OCI-LY7 (cell line): ENCODE measurements at regions not wholly inside any gene's neighbourhood (a gene's known extent, or its start where the extent isn't known, plus 50 kb on each side); places are given as distances from the start of the nearest gene placed in this dataset.

ENCODE experiments used
- BruUV-seq: library from RNA; stranded (reverse); fragments of 400-500 nt; replicated peaks from 2 replicates; lab custom pipeline; 2021; lab: Mats Ljungman, UMichigan
- CTCF ChIA-PET: fragments of 300-600 bp; sonication (Branson Sonifier 250); formaldehyde crosslinking; loops from one replicate; lab custom pipeline; 2022; ENCODE audit warnings: antibody characterized with exemption; ENCODE audit not compliant: unreplicated experiment; lab: Charles Lee
- POLR2A ChIA-PET: fragments of 300-600 bp; sonication (Branson Sonifier 250); formaldehyde crosslinking; loops from one replicate; lab custom pipeline; 2022; ENCODE audit warnings: antibody characterized with exemption; lab: Charles Lee
- DNase-seq: peaks from one replicate; pipeline ENCODE4 v3.0.0-alpha.2; 2015; ENCODE audit warnings: low spot score
- H2AFZ ChIP-seq: fragments of 200-600 bp; sonication (generic), shearing (Covaris generic); 2 replicates; pipeline ENCODE4 v1.6.1; 2014; ENCODE audit warnings: mild to moderate bottlenecking, antibody characterized with exemption, low read length, moderate library complexity
- H3K27ac ChIP-seq: fragments of 200-600 bp; sonication (generic); 2 replicates; pipeline ENCODE4 v1.5.1; 2014; ENCODE audit warnings: mixed run types, low read depth, mild to moderate bottlenecking, moderate library complexity, low read length, inconsistent platforms; ENCODE audit not compliant: poor library complexity, severe bottlenecking
- H3K36me3 ChIP-seq: fragments of 200-600 bp; sonication (generic); 2 replicates; pipeline ENCODE4 v1.6.1; 2014; ENCODE audit warnings: mild to moderate bottlenecking, antibody characterized with exemption, low read length, moderate library complexity, mixed read lengths; ENCODE audit not compliant: insufficient read depth
- H3K4me1 ChIP-seq: fragments of 200-600 bp; sonication (generic); 2 replicates; pipeline ENCODE4 v1.5.1; 2014; ENCODE audit warnings: mild to moderate bottlenecking, low read length; ENCODE audit not compliant: insufficient read depth, poor library complexity, severe bottlenecking
- H3K4me2 ChIP-seq: fragments of 200-600 bp; sonication (generic); 2 replicates; pipeline ENCODE4 v1.6.1; 2014; ENCODE audit warnings: mild to moderate bottlenecking, low read length
- H3K4me3 ChIP-seq: fragments of 200-600 bp; sonication (generic); 2 replicates; pipeline ENCODE4 v1.5.1; 2014; ENCODE audit warnings: mild to moderate bottlenecking, low read depth, low read length; ENCODE audit not compliant: poor library complexity, severe bottlenecking
- H3K79me2 ChIP-seq: fragments of 200-600 bp; sonication (generic); 2 replicates; pipeline ENCODE4 v1.6.1; 2016; ENCODE audit warnings: low read depth, mild to moderate bottlenecking, low read length, moderate library complexity, mixed read lengths; ENCODE audit not compliant: insufficient read depth
- H3K9me2 ChIP-seq: fragments of 200-600 bp; sonication (generic); 2 replicates; pipeline ENCODE4 v1.6.1; 2016; ENCODE audit warnings: mild to moderate bottlenecking, low read length, mixed read lengths; ENCODE audit not compliant: insufficient read depth
- H3K9me3 ChIP-seq: fragments of 200-600 bp; sonication (generic); 2 replicates; pipeline ENCODE4 v1.6.1; 2014; ENCODE audit warnings: mild to moderate bottlenecking, mixed run types, low read length, mixed read lengths
- H4K20me1 ChIP-seq: fragments of 200-600 bp; sonication (generic); 2 replicates; pipeline ENCODE4 v1.6.1; 2014; ENCODE audit warnings: mild to moderate bottlenecking, antibody characterized with exemption, low read length, moderate library complexity, mixed read lengths; ENCODE audit not compliant: insufficient read depth
- EZH2phosphoT487 ChIP-seq: fragments of 200-600 bp; sonication (generic); IDR thresholded peaks from 2 replicates; pipeline ENCODE4 v1.6.1; 2018; ENCODE audit warnings: low read depth, borderline replicate concordance, mild to moderate bottlenecking, mixed run types, antibody characterized with exemption, low read length, moderate library complexity, mixed read lengths
- intact Hi-C: fragments of 100-400 bp; cut with micrococcal nuclease; formaldehyde crosslinking; loops from one replicate; pipeline ENCODE4 v1.10.0; 2022; ENCODE audit not compliant: unreplicated experiment
- TF ChIP-seq, protein P1 (sequence below): fragments of 200-600 bp; sonication (generic); conservative IDR thresholded peaks from 2 replicates; pipeline ENCODE4 v1.5.1; 2014; ENCODE audit warnings: mild to moderate bottlenecking, antibody characterized with exemption, low read length, moderate library complexity, mixed read lengths

DNA sequence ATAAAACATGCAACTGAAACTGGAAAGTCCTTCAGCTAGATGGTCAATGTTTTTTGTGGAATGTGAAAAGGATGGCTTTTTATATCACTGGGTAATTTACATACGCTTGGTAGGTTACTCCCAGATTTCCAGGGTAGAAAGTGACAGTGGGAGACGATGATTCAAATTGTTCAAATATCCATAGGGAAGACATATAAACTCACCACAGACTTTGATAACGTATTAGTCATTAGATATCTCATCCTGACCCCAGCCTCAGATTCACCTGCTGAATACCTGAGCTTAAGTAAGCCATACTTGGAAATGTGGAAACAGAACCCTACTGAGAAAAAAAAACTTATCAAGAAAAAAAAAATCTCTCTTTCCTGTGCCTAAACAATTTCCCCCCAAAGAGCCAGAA lies 169.4 kb downstream of the ZNF674 start:
- no peak overlapping the region for H3K4me2 ChIP-seq
- H2AFZ ChIP-seq: no peak overlapping the region
- no peaks in the 10 kb centered on the region for H4K20me1 ChIP-seq
- no peak for DNase-seq
- no peak overlapping the region for H3K27ac ChIP-seq
- CTCF ChIA-PET: interaction anchor here (0.7 kb wide), 1 partner anchor 15 kb away, joined by 3 read pairs; no protein-coding TSS in a partner anchor
- no peaks in the 10 kb centered on the region for H3K36me3 ChIP-seq
- H3K9me3 ChIP-seq: no peaks in the 10 kb centered on the region
- no peak for TF ChIP-seq EZH2phosphoT487
- TF ChIP-seq, protein P1, sequence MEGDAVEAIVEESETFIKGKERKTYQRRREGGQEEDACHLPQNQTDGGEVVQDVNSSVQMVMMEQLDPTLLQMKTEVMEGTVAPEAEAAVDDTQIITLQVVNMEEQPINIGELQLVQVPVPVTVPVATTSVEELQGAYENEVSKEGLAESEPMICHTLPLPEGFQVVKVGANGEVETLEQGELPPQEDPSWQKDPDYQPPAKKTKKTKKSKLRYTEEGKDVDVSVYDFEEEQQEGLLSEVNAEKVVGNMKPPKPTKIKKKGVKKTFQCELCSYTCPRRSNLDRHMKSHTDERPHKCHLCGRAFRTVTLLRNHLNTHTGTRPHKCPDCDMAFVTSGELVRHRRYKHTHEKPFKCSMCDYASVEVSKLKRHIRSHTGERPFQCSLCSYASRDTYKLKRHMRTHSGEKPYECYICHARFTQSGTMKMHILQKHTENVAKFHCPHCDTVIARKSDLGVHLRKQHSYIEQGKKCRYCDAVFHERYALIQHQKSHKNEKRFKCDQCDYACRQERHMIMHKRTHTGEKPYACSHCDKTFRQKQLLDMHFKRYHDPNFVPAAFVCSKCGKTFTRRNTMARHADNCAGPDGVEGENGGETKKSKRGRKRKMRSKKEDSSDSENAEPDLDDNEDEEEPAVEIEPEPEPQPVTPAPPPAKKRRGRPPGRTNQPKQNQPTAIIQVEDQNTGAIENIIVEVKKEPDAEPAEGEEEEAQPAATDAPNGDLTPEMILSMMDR: no peak
- no TSS peak for BruUV-seq
- H3K4me1 ChIP-seq: no peaks in the 10 kb centered on the region
- H3K9me2 ChIP-seq: no peaks in the 10 kb centered on the region
- H3K79me2 ChIP-seq: no peaks in the 10 kb centered on the region
- POLR2A ChIA-PET: interaction anchor here (0.7 kb wide), 1 partner anchor 1525 kb away, joined by 3 read pairs; no protein-coding TSS in a partner anchor
- intact Hi-C loops: no loop called here
- H3K4me3 ChIP-seq: no peak overlapping the region

DNA sequence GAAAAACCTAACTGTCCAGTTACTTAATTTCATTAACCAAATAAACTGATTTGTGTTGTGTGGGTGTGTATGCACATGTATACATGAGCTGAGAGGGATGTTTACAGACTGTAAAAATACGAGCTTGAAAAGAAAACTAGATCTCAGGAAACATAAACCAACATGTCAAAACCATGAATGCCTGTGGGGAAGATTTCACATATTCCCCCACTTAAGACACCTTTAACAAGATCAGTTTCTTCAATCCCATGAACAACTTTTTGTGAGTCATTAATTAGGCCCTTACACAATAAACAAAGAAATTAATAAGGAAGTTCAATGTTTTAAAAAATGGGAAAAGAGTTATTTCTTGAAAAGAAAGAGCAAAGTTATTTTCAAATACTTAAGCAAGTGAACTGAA lies 170.8 kb downstream of the ZNF674 start:
- Histone ChIP-seq H3K4me1 (no peaks in the 10 kb centered on the region), H3K27ac (no peak overlapping the region), H4K20me1 (no peaks in the 10 kb centered on the region), H3K4me2 (no peak overlapping the region), H3K79me2 (no peaks in the 10 kb centered on the region), H3K9me2 (no peaks in the 10 kb centered on the region), H2AFZ (no peak overlapping the region), H3K4me3 (no peak overlapping the region), H3K9me3 (no peaks in the 10 kb centered on the region), H3K36me3 (no peaks in the 10 kb centered on the region)
- no peak for DNase-seq
- intact Hi-C loops: no loop called here
- POLR2A ChIA-PET: no interaction called here
- BruUV-seq: no TSS peak
- TF ChIP-seq, protein P1: no peak
- no peak for TF ChIP-seq EZH2phosphoT487
- CTCF ChIA-PET: no interaction called here

- H3K79me2 ChIP-seq: no peaks in the 10 kb centered on the region
- POLR2A ChIA-PET: no interaction called here
- BruUV-seq: no TSS peak
- no peak overlapping the region for H2AFZ ChIP-seq
- H3K4me1 ChIP-seq: no peaks in the 10 kb centered on the region
- H3K36me3 ChIP-seq: no peaks in the 10 kb centered on the region
- H3K9me3 ChIP-seq: no peaks in the 10 kb centered on the region
- intact Hi-C loops: no loop called here
- TF ChIP-seq, protein P1: no peak
- no peak for TF ChIP-seq EZH2phosphoT487
- H3K27ac ChIP-seq: no peak overlapping the region
- no peak for DNase-seq
- no peaks in the 10 kb centered on the region for H3K9me2 ChIP-seq
- CTCF ChIA-PET: no interaction called here
- H3K4me2 ChIP-seq: no peak overlapping the region
- H4K20me1 ChIP-seq: no peaks in the 10 kb centered on the region
- no peak overlapping the region for H3K4me3 ChIP-seq
Measured at GRCh38 chrX:46367491-46367890, 177.7 kb downstream of the ZNF674 start.
